Neural cell (in vitro differentiated cells): ENCODE measurements at regions not wholly inside any gene's neighbourhood (a gene's known extent, or its start where the extent isn't known, plus 50 kb on each side); places are given as distances from the start of the nearest gene placed in this dataset.

Experiments used
- EP300 ChIP-seq: fragments of 450-650 bp; conservative IDR thresholded peaks from 2 replicates; pipeline ENCODE4 v1.6.1; 2014; ENCODE audit warnings: antibody characterized with exemption, mild to moderate bottlenecking, moderate library complexity; ENCODE audit not compliant: poor library complexity, severe bottlenecking
- POLR2AphosphoS5 ChIP-seq: IDR thresholded peaks from 2 replicates; pipeline ENCODE4 v1.6.1; 2012
- SMC3 ChIP-seq: fragments of 450-650 bp; conservative IDR thresholded peaks from 2 replicates; pipeline ENCODE4 v1.6.1; 2014; ENCODE audit warnings: antibody characterized with exemption, mild to moderate bottlenecking, moderate library complexity; ENCODE audit not compliant: poor library complexity
- TF ChIP-seq, protein P1 (sequence below): fragments of 450-650 bp; IDR thresholded peaks from 2 replicates; pipeline ENCODE4 v1.5.1; 2014; ENCODE audit warnings: antibody characterized with exemption, mild to moderate bottlenecking, moderate library complexity; ENCODE audit not compliant: poor library complexity, severe bottlenecking

DNA sequence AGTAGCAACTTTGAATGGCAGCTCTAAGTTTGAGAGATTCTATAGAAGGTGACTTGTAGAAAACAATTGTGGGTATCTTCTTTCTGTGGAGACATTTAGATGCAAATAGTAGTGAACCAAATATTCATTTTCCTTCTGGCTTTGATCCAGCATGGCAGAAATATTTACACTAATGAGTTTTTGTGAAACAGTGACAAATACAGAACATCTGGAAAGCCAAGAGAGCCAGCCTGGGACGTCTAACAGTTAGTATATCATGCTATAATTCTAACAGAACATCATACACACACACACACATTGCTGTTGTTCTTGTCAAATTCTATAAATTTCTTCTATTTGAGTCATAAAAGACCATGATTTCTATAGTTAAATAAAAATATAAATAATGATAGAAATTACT lies 1777.9 kb downstream of the ARAP2 start:
- TF ChIP-seq, protein P1, sequence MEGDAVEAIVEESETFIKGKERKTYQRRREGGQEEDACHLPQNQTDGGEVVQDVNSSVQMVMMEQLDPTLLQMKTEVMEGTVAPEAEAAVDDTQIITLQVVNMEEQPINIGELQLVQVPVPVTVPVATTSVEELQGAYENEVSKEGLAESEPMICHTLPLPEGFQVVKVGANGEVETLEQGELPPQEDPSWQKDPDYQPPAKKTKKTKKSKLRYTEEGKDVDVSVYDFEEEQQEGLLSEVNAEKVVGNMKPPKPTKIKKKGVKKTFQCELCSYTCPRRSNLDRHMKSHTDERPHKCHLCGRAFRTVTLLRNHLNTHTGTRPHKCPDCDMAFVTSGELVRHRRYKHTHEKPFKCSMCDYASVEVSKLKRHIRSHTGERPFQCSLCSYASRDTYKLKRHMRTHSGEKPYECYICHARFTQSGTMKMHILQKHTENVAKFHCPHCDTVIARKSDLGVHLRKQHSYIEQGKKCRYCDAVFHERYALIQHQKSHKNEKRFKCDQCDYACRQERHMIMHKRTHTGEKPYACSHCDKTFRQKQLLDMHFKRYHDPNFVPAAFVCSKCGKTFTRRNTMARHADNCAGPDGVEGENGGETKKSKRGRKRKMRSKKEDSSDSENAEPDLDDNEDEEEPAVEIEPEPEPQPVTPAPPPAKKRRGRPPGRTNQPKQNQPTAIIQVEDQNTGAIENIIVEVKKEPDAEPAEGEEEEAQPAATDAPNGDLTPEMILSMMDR, result no peak
- TF ChIP-seq SMC3 (no peak), POLR2AphosphoS5 (no peak), EP300 (no peak)
